CD4-positive, alpha-beta T cell treated with Interferon gamma for 1 hour (primary cell): ENCODE measurements at regions not wholly inside any gene's neighbourhood (a gene's known extent, or its start where the extent isn't known, plus 50 kb on each side); places are given as distances from the start of the nearest gene placed in this dataset.
"Not testable (repeated sequence)": the region's sequence is repeated elsewhere in the genome, so short reads cannot be mapped to it uniquely, and the experiment has no call there.

Experiments
- DNase-seq: peaks from one replicate; pipeline ENCODE4 v3.0.0-alpha.2; 2020

DNA sequence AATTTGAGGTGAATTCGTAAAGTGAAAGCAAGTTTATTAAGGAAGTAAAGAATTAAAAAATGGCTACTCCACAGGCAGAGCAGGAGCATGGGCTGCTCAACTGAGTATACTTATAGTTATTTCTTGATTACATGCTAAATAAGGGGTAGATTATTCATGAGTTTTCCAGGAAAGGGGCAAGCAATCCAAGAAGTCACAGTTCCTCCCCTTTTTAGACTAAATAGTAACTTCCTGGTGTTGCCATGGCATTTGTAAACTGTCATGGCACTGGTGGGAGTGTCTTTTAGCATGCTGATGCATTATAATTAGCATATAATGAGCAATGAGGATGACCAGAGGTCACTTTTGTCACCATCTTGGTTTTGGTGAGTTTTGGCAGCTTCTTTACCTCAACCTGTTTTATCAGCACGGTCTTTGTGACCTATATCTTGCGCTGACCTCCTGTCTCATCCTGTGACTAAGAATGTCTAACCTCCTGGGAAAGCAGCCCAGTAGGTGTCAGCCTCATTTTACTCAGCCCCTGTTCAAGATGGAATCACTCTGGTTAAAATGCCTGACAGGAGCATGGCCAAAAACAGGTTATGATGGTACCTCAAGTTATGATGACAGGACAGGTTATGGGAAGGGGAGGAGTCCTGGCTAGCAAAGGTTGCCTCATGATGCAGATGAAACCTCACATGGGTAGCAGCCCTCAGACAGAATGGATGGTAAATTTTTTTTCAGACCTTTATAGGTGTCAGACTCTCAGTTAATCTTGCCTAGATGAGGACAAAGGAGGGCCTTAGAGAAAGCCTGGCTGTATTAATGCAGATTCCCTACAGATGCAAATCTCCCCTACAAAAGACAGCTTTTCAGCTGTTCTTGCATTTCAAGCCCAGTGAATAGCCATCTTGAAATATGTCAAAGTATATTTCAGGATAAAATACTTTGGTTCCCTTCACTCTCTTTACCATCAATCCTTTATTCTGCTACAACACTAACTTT, 49.7 kb downstream of the SIPA1L2 start:
- no peak for DNase-seq

DNA sequence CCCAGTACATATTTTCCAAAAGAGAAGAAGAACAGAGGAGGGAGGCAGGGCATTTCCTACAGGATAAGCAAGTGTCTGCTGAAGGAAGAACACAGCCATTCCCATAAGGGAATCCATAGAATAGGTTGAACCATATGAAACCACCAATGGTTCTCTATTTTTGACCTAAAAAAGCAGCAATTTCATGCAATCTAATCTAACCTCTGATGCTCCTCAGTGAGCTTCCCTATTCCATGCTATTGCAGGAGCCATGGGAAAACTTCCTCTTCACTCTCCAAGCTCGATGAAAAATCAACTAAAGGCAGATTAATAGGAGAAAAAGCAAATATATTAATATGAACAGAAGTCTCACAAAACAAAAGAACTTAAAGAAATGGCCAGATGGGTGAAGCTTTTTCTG, 50.5 kb downstream of the SIPA1L2 start:
- no peak for DNase-seq

DNA sequence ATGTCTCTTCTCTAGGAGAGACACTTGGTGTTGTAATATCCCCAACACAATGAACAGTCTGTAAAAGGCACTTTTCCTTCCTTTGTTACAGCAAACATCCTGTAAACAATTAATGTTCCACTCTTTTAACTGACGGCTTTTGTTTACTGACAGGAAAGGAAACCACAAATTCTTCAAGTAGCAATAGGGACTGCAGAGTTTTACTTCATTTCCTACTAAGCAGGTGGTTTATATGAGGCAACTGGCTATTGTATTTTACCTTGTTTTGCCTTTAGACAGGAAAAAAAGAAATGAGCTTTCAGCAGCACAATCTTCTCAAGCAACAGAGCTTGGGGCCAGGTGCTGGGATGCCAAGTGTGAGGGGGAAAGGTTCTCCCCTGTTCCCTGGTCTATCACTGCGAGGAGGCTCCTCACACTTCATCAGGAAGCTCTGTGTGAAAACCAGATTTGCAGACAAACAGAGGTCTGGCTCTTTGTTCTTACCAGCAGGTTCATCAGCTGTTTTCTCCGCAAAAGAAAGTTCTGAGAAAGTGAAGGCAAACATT, 51.2 kb downstream of the SIPA1L2 start:
- DNase-seq, result no peak

- DNase-seq, result no peak
Observed at GRCh38 chr1:232577772-232578171, 52.2 kb downstream of the SIPA1L2 start.

GRCh38 chr1:232576537-232576936, 53.4 kb downstream of the SIPA1L2 start:
- no peak for DNase-seq

DNA sequence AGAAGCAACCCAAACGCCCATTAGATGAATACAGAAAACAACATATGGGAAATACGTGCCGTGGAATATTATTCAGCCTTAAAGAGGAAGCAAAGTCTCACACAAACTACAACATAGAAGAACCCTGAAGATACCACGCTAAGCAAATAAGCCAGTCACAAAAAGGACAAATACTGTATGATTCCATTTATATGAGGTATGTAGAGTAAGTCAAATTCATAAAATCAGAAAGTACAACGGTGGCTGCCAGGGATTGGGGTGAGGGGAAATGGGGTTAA, 54.2 kb downstream of the SIPA1L2 start:
- DNase-seq, result no peak

- DNase-seq, result no peak
Observed at GRCh38 chr1:232574889-232575762, 54.8 kb downstream of the SIPA1L2 start.

DNA sequence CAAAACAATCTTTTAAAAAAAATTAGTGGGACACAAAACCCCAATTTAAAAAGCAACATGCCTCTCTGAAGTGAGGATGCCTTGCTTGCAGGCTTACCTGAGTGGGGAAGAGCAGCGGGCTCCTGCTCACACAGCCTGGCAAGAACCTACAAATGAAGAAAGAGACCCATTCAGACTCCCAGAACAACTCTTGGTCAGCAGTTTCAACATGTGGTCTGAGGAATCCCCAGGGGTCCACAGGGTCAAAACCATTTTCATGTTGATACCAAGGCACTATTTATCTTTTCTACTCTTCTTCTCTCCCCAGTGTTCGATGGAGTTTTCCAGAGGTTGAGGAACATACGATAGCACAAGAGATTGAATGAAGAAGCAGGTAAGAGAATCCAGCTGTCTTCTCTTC, 55.9 kb downstream of the SIPA1L2 start:
- DNase-seq, result no peak

GRCh38 chr1:232571523-232571922, 58.4 kb downstream of the SIPA1L2 start:
- DNase-seq, result no peak

GRCh38 chr1:232570007-232570406, 59.9 kb downstream of the SIPA1L2 start:
- no peak for DNase-seq

DNA sequence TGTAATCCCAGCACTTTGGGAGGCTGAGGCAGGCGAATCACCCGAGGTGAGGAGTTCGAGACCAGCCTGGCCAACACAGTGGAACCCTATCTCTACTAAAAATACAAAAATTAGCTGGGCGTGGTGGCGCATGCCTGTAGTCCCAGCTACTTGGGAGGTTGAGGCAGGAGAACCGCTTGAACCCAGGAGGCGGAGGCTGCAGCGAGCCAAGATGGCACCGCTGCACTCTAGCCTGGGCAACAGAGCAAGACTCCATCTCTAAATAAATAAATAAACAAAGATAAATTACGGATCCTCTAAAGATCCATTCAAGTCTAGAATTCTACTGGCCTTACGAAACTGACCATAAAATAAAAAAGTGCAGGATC, 60.4 kb downstream of the SIPA1L2 start:
- not testable (repeated sequence) for DNase-seq

GRCh38 chr1:232568906-232569553, 60.9 kb downstream of the SIPA1L2 start:
- no peak for DNase-seq

DNA sequence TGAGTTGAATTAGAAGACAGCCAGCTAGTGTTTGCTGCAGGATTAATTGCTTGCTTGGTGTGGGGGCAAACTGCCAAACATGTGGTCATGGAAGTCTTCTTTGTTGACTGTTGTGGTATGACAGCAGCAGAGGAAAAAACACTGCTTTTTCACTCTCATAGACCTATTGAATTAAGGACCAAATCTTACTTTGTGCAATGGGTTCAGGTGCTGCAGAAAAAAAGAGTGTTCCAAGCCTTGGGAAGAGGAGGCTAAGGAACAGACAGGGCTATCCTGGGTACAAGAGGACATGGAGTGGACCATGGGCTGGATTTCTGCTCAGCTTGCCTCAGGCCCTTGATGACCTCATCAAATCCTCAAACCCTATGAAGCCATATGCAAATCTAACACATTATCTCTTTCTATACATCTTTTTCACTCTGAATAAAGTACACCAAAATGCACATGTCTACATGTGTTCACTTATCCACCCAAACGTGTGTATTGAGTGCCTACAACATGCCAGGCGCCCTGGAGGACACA, 61.5 kb downstream of the SIPA1L2 start:
- no peak for DNase-seq

DNA sequence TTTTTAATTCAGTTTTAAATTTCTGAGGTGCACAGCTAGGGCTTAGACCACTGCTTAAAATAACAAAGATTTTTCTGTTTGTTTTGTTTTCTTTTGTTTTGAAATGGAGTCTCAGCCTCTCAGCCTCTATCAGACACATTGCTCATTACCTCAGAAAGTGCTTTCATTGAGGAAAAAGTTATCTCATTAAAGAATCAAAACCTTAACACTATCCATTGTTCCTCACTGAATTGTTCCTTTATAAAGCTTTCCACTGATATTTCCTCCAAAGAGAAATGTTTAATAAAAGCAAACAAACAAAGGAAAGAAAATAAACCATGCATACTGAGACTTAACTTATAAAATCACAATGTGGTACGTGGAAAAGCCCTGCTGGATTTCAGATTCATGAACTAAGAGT, 63.8 kb downstream of the SIPA1L2 start:
- no peak for DNase-seq

DNA sequence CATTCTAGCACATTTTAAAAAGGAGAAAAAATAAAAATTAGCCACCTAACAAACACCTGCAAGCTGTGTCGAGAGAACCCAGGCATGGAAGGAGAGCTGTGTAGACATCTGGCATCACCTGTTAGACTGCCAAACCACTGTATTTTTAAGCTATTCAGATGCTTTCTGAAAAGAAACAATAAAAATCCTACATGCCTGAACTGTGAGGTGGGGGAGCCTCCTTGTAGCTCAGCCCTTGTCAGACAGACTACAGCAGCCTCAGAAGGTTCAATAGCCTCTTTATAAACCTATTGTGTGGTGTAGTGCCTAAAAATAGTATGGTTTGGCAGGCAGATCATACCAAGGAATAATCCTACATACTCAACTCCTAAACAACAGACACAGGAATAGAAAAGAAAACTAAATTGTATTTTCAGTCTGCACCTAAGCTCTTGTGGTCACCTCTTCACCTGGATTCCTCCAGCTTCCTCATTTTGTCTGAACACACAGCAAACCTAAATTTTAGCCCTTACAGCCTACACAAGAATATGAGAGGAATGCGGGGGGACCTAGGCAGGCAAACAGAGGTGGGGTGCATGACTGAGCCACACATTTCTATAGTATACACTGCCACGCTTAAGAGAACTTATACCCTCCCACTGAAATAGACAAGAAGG, 67.0 kb downstream of the SIPA1L2 start:
- DNase-seq, result no peak

DNA sequence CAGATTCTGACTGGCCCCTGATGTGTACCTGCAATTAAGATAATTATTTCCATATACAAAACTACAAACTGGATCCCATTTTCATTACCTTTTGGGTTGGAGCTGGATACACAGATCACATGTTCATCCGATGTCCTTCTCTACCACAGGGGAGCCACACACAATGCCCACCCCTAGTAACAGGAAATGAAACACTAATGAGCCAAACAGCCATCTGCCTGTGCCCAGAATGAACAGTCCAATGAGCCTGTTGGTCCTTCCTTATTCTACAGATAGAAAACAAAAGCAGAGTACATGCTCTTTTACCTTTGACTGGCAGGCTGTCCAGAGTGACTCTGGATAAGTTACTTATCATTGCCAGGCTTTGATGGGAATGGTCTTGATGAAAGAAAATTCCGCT, 68.6 kb downstream of the SIPA1L2 start:
- DNase-seq, result no peak

DNA sequence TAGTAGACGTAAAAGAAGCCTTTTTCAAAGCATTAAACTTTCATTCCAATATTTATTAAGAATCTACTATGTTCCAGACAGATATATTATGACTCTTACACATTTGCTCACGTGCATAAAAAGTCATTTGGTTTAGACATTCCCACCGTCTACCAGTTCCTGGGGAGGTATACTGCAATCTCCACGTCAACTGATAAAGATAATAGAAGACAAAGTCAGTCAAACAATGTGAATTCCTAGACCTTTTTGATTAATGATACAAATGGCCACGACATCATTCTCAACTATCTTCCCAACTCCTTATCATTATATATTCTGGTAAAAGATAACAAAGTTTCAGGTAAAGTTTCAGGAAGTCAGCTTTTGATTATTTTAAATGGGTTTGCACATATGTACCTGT, 69.0 kb downstream of the SIPA1L2 start:
- no peak for DNase-seq

DNA sequence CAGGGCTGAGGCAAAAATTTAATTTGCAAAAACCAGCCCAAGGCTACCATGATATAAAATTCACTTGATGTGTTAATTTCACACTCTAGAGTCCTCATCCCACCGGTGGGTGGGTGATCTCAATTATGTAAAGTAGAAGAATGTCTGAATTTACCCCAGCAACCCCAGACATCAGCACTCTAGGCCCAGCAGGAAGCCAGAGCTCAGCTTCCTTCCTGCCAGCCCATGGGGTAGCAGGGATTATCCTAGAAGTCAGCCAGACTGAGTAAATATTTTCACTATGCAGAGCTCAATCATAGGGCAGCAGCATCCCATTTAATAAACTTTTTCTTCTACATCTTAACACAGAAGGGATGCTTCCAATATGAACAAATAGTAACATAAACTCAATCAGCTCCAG, 71.0 kb downstream of the SIPA1L2 start:
- DNase-seq, result no peak

- no peak for DNase-seq
Observed at GRCh38 chr1:232557502-232558191, 72.3 kb downstream of the SIPA1L2 start.

DNA sequence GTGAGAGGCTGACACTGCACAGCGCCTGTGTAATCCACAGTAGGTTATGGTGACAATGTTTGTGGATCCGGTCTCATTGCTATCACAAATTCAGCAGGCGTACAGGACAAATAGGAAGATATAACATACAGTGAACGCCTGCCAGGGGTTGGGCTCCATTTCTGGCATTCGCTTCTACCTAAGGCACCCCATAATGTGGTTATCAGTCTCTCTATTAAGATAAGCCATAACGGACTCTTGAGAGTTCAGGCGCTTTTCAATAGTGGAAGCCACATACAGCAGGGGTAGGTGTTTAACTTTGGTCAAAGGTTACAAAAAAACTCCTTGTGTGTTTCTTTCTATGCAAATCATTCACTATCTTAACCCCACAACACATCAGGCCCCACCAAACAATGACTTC, 72.8 kb downstream of the SIPA1L2 start:
- no peak for DNase-seq

DNA sequence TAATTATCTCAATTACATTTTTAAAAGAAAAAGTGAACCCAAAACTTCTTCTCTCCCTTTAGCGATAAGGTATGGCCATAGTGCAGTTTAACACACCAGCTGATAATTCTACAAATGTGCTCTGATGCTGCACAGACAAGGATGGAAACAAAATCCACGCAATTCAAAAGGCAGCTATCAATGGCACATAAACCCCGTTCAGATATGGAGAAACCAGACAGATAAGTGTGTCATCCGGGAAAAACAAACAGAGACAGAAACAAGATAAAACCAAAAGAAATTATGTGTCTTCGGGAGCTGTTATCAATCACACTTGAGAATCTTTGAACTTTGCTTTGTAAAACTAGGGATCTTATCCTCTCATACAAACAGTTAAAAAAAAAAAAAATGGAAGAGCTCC, 73.6 kb downstream of the SIPA1L2 start:
- no peak for DNase-seq
